GM21786 (cell line): ENCODE measurements at regions not wholly inside any gene's neighbourhood (a gene's known extent, or its start where the extent isn't known, plus 50 kb on each side); places are given as distances from the start of the nearest gene placed in this dataset.
"Not testable (repeated sequence)": the region's sequence is repeated elsewhere in the genome, so short reads cannot be mapped to it uniquely, and the experiment has no call there.

ENCODE experiments used
- ATAC-seq: cut with Tn5 transposase; IDR thresholded peaks from one replicate; pipeline ENCODE4 v1.9.1; 2021; ENCODE audit not compliant: unreplicated experiment

DNA sequence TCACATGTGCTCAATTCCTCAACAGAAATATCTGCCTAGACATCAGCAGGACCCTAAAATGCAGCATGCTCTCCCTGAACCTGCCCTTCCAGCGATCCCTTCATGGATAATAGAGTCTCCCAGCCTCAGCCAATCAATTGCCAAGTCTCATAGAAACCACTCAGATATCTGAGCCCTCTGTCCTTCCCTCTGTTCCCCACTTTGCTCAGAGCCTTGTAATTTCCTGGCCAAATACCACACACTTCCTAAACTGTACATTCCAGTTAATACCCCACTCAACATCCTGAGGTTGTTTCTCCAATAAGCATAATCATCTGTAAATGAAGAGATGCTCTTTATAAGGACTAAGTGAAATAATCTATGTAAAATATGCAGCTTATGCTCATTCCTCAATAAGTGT lies 59.3 kb upstream of the PTGFRN start:
- no peak for ATAC-seq

DNA sequence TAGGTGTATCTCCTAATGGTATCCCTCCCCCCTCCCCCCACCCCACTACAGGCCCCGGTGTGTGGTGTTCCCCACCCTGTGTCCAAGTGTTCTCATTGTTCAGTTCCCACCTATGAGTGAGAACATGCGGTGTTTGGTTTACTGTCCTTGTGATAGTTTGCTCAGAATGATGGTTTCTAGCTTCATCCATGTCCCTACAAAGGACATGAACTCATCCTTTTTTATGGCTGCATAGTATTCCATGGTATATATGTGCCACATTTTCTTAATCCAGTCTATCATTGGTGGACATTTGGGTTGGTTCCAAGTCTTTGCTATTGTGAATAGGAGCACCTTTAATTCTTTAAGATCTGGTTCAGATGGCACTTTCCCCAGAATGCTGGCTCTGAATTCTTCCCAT lies 58.5 kb upstream of the PTGFRN start:
- ATAC-seq = not testable (repeated sequence)

DNA sequence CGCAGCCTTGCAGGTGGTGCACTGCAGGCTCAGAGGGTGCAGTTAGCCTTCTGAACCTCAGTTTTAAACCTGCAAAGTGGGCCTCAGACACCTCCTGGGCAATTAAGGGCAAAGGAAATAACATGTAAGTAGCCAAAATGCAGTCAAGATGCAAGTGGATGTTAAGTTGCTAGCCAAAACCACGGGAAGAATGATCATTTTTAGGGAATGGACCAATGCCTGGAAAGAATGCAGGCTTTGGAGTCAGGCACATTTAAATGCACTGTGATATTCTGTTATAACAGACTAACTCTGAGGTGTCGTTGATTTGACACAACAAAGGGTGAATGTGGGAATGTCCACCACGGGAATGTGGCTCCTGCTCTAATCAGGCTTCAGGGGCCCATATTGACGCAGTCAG lies 57.9 kb upstream of the PTGFRN start:
- ATAC-seq = no peak

GRCh38 chr1:116852367-116852766 lies 57.3 kb upstream of the PTGFRN start:
- ATAC-seq = no peak

DNA sequence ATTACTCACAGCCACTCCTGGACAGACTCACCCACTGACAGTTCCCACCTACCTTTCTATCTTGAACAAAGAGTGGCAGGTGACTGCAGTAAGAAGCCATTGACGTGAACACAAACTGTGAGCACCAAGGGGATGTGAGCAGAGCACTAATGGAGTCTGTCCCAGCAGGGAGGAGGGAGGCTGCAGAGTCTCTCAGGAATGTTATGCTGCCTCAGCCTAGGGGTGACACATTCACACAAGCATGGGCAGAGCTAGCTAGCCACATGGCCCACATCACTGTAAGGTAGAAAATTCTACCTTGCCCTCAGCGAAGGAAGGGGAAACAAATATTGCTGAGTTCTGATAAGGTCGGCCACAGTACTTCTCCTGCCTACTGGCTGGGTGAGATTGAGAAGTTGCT lies 56.8 kb upstream of the PTGFRN start:
- ATAC-seq = no peak

GRCh38 chr1:116853680-116854402 lies 55.9 kb upstream of the PTGFRN start:
- ATAC-seq = no peak

GRCh38 chr1:116854403-116854690 lies 55.4 kb upstream of the PTGFRN start:
- no peak for ATAC-seq

- ATAC-seq = no peak
Measured at GRCh38 chr1:116854716-116855115, 55.0 kb upstream of the PTGFRN start.

GRCh38 chr1:116855191-116855619 lies 54.5 kb upstream of the PTGFRN start:
- no peak for ATAC-seq

DNA sequence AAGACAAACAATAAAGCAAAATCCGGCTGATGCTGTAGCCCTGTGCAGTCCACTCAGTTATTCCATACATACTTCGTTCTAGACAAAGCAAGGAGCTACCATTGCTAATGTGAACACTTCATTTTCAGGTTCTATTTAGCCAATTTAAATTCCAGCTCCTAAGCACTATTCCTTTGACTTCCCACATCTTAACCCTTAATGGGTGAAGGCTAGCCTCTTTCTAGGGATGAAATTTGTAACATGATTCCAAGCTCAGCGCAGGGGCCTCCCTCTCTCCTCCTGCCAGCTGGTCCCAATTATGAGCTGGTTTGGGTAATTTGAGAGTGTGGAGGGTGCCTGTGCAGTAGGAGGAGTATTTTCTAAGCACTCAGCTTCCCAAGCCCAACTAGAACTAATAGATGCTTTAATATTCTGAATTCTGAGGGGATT lies 53.9 kb upstream of the PTGFRN start:
- no peak for ATAC-seq

DNA sequence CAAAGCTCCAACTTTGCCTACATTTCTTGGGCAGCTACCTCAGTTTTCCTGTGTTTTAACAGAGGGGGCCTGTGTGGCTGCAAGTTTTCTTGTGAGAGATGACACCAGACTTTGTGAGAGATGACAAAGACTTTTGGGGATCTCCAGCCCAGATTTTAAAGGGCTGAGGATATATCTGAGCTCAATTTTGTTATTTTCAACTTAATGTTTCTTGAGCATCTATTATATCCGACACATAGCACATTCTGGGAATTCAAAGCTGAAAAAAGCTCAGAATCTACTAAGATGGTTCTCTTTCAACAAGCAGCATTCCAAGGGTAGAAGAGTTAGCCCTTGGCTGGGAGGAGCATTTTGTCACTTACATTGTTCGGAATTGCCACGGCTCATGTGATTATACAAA lies 53.4 kb upstream of the PTGFRN start:
- no peak for ATAC-seq

GRCh38 chr1:116857092-116857491 lies 52.6 kb upstream of the PTGFRN start:
- ATAC-seq = no peak
